ENCODE measurements at regions not wholly inside any gene's neighbourhood (a gene's known extent, or its start where the extent isn't known, plus 50 kb on each side); places are given as distances from the start of the nearest gene placed in this dataset.

DNA sequence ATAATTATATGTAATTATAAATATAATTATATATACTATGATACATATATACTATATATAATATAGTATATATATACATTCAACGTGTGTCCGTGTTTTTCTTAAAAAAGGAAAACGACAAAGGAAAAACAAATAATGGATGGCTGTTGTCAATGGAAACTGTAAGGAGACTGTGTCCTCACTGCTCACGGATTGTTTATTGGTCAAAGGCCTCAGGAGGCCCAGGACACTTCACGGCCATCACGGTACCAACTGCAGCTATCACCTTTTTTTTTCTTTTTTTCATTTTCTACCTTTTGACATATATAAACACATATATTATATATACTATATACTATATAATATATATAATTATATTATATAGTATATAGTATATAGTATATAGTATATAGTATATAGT lies 113.4 kb downstream of the SPTSSA start:
- no peak for DNase-seq (ENCODE audit: low read depth)

DNA sequence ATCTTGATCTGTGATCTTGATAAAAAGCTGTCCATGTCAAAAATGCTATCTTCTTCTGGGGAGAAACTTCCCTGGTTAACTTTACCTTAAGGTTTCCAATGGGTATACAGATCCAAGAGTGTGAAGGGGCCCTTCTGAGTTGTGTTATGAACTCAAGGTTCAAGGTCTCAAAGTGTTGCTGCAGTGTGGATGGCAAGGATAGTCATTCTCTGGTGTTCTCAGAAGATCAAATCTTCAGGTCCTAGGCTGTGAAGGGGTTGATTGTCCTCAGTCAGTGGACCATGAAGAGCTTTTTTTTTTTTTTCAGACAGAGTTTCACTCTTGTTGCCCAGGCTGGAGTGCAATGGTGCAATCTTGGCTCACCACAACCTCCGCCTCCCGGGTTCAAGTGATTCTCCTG lies 114.4 kb downstream of the SPTSSA start:
- DNase-seq (ENCODE audit: low read depth): no peak

DNA sequence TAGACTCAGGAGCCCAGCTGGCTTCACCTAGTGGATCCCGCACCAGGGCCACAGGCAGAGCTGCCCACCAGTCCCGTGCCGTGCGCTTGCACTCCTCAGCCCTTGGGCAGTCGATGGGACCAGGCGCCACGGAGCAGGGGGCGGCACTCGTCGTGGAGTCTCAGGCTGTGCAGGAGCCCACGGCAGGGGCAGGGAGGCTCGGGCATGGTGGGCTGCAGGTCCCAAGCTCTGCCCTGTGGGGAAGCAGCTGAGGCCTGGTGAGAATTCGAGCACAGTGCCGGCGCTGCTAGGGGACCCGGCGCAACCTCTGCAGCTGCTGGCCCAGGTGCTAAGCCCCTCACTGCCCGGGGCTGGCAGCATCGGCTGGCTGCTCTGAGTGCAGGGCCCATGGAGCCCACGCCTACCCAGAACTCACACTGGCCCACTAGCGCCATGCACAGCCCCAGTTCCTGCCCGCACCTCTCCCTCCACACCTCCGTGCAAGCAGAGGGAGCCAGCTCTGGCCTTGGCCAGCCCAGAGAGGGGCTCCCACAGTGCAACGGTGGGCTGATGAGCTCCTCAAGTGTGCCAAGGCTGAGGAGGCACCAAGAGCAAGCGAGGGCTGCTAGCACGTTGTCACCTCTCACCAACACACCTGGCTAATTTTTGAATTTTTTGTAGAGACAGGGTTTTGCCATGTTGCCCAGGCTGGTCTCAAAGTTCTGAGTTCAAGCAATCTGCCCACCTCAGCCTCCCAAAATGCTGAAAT lies 116.1 kb downstream of the SPTSSA start:
- DNase-seq (ENCODE audit: low read depth): no peak

DNA sequence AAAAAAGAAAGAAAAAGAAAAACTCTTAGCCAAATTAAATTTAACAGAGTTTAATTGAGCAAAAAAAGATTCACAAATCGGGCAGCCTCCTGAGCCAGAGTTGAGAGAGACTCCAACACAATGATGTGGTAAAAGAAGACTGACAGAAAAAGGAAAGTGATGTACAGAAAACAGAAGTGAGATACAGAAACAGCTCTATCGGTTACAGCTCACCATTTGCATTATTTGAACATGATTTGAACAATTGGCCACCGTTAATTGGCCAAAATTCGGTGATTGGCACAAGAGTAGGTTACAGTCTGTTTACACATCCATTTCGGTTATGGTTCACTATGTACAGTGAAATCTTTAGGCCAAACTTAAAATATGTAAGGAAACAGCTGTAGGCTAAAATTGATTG lies 117.7 kb downstream of the SPTSSA start:
- no peak for DNase-seq (ENCODE audit: low read depth)

GRCh38 chr14:34340025-34340625 lies 121.9 kb downstream of the SPTSSA start:
- DNase-seq (ENCODE audit: low read depth): peak; percentile 32

DNA sequence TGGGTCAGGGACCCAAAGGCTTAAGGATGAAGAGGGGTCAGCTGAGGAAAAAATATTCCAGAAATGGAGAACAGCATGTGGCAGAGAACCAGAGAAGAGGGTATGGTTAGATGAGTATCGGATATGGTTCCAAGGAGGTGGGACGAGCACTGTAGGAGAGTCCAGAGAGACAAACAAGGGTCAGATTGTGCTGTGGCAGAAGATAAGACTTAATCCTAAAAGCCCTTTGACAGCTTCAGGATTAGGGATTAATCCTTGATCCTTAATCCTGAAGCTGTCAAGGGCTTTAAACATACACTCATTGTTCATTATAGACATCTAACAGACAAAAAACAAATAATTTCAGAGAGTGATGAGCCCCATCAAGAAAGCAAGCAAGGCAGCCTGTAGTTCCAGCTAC lies 124.0 kb downstream of the SPTSSA start:
- no peak for DNase-seq (ENCODE audit: low read depth)

GRCh38 chr14:34336501-34336900 lies 125.5 kb downstream of the SPTSSA start:
- no peak for DNase-seq (ENCODE audit: low read depth)

DNA sequence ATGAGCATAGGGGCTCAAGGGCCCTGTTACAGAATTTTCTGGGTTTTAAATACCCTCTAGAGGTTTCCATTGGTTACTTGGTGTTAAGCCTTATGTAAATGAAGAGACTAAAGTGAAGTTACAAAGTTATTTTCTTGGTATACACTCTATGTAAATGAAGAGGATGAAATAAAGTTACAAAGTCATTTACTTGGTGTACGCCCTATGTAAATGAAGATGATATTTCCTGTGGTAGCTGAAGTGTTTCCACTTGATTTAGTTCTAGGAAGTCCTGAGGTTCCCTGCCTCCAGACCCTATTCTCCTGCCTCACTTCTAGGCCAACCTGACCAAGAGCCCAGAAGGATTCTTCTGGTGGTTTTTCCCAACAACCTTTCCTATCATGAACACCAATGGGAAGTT lies 126.1 kb downstream of the SPTSSA start:
- DNase-seq (ENCODE audit: low read depth): no peak

GRCh38 chr14:34334329-34334728 lies 127.7 kb downstream of the SPTSSA start:
- DNase-seq (ENCODE audit: low read depth): no peak

- DNase-seq (ENCODE audit: low read depth): peak; percentile 85
Measured at GRCh38 chr14:34331728-34332623, 130.1 kb downstream of the SPTSSA start.

DNA sequence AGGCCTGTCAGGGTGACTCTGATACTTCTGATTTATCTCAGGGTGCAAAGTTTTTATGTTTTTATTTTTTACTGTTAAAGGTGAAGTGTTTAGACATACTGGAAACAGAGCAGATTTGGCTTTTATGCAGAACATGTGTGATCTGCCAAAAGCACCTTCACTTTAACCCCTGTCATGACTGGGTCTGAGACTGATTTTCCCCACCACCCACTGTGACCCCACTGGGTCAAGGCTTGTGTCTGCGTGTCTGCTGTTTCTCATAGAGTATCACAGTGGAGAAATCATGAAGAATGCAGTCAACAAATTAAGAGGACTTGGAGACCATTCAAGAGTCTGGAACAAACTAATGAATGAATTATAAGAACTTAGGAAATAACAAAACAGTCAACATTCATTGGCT lies 131.2 kb downstream of the SPTSSA start:
- DNase-seq (ENCODE audit: low read depth): peak; percentile 59

DNA sequence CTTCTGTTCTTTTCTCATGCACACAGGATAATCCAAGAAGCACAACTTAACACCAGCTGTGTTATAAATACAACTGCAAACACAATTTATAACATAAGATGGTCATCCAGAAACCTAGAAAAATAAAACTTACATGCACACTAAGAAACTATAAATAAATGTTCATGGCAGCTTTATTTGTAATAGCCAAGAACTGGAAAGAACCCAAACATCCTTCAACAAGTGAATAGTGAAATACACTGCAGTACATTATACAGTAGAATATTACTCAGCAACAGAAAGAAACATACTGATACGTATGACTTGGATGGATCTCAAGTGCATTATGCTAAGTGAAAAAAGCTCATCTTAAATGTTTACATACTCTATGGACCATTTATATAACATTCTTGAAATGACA lies 132.7 kb downstream of the SPTSSA start:
- DNase-seq (ENCODE audit: low read depth): peak; percentile 26

GRCh38 chr14:34328178-34328577 lies 133.9 kb downstream of the SPTSSA start:
- no peak for DNase-seq (ENCODE audit: low read depth)

DNA sequence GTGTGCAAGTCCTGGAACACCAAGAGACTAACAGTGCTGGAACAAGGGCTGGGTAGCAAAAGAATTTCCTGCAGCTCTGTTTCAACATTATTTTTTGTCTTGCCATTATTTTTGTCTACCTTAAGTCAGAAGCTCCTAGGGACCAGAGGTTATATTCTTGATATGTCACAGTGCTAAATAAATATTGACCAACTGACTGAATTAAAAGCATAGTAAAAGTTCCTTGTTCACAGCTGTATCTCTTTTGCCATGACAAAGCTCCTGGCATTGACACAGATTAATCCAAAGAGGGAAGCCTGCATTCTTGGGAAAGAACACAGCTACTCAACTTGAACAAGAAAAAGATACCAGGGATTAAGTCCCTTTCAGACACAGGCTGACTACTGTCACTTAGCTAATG lies 136.5 kb downstream of the SPTSSA start:
- peak; percentile 24 for DNase-seq (ENCODE audit: low read depth)

- DNase-seq (ENCODE audit: low read depth): peak; percentile 18
Measured at GRCh38 chr14:34324363-34324795, 137.7 kb downstream of the SPTSSA start.

GRCh38 chr14:34322940-34323418 lies 139.1 kb downstream of the SPTSSA start:
- peak; percentile 38 for DNase-seq (ENCODE audit: low read depth)

DNA sequence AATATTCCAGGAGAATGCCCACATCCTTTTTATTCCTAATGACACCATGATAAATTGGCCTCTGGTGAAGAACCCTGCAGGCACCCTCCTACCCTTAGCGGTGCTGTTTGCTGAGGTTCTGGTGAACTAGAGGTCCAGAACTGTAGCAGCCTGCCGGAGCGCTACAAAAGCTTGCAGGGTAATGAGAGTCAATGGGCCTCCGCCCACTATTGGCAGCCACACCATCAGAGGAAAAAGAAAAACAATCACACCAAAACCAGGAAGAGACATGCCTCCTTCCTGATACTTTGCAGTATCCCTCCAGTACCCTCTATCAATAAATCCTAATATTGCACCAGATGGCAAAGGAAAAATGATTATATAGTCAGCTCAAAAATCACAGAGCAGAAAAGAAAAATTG lies 142.9 kb downstream of the SPTSSA start:
- DNase-seq (ENCODE audit: low read depth): no peak

- DNase-seq (ENCODE audit: low read depth): no peak
Measured at GRCh38 chr14:34318014-34318413, 144.0 kb downstream of the SPTSSA start.

- no peak for DNase-seq (ENCODE audit: low read depth)
Measured at GRCh38 chr14:34310724-34311123, 151.3 kb downstream of the SPTSSA start.

GRCh38 chr14:34303811-34304210 lies 158.2 kb downstream of the SPTSSA start:
- no peak for DNase-seq (ENCODE audit: low read depth)

DNA sequence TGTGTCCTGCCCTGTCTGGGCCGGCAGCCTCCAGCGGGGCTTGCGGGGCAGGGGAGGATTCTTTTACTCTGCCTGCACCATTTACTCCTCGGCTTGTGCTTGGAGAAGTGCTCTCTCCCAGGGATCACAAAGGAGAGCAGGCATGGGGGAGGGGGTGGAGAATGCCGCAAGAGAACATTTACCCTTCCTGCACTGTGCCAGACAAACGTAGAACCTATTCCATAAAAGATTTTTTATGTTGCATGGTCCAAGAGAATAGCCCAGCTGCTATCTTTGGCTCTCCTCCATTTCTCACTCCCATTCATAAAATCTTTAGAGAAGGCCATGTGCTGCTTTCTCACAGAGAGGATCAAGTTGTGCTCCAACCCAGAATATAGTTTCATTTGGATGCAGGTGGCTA lies 159.4 kb downstream of the SPTSSA start:
- no peak for DNase-seq (ENCODE audit: low read depth)

DNA sequence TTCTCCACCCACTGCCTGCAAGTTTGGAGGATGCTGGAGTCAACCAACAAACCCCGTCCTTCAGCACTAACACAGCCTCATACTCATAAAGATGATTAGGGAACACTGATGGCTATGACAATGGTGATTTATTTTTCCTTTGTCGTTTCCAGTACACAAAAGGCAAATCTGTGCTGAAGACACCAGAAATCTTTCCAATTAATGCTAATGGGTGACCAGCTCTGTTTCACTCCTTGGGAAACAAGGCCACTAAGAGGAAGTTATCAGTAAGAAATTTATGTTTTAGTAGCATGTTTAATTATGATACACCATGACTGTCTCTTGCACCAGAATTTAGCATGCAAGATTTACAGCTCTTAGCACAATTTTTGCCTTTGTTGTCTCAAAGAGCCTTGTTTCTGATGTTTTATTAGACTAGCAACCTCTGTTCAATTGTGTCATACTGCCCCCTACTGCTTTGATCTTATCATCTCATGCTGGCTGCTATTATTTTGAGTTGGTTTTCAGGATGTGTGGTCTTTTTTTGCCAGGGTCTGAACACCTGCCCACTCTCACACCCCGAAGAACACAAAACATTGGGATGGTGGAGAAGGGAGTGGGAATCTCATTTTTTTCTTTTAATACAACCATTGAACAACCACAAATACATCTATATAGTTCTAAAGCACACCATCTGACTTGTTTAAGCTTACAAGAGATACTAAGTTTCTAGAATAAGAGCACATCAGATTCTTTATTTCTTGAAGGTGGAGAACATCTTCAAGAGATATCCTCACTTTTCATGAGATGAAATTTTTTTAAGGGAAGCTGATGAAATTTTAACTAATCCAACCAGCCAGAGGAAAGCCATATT lies 160.9 kb downstream of the SPTSSA start:
- peak; percentile 41 for DNase-seq (ENCODE audit: low read depth)
